ENCODE measurements at regions not wholly inside any gene's neighbourhood (a gene's known extent, or its start where the extent isn't known, plus 50 kb on each side); places are given as distances from the start of the nearest gene placed in this dataset.

GRCh38 chr5:164051745-164052144, 546.3 kb downstream of the MAT2B start:
- TF ChIP-seq GABPA (IDR thresholded peaks at IDR 0.05 in 1 of 2, conservative IDR thresholded peaks at IDR 0.05 in 1 of 2) (no peak), TAF1 (conservative IDR thresholded peaks at IDR 0.05) (no peak), REST (IDR thresholded peaks at IDR 0.05) (no peak), FOXA1 (IDR thresholded peaks at IDR 0.05) (no peak), EGR1 (IDR thresholded peaks at IDR 0.05; ENCODE audit: low read depth in 2 of 2) (no peak), ATF3 (IDR thresholded peaks at IDR 0.05) (no peak), JUND (IDR thresholded peaks at IDR 0.05) (no peak), CTCF (IDR thresholded peaks at IDR 0.05; ENCODE audit: low read depth, low read length, missing input control) (no peak), HNF4A (conservative IDR thresholded peaks at IDR 0.05) (no peak), NR2F2 (IDR thresholded peaks at IDR 0.05) (no peak), RXRA (IDR thresholded peaks at IDR 0.05) (no peak), YY1 (IDR thresholded peaks at IDR 0.05) (no peak), FOXA2 (IDR thresholded peaks at IDR 0.05) (no peak), ZBTB33 (IDR thresholded peaks at IDR 0.05) (no peak), RAD21 (IDR thresholded peaks at IDR 0.05) (no peak), HNF4G (IDR thresholded peaks at IDR 0.05) (no peak), SP1 (IDR thresholded peaks at IDR 0.05) (no peak)
- TF ChIP-seq, protein P1, sequence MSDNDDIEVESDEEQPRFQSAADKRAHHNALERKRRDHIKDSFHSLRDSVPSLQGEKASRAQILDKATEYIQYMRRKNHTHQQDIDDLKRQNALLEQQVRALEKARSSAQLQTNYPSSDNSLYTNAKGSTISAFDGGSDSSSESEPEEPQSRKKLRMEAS (IDR thresholded peaks at IDR 0.05), result no peak
- Histone ChIP-seq H3K9ac (ENCODE audit: low read depth in 1 of 2, low read length in 2 of 2) (no peak overlapping the region), H3K4me1 (ENCODE audit: control insufficient read depth in 4 of 4, insufficient read depth in 4 of 4, low read length in 3 of 4) (no peaks in the 10 kb centered on the region), H3K9me3 (ENCODE audit: control insufficient read depth in 4 of 4, low read length in 3 of 4) (no peaks in the 10 kb centered on the region), H3K27me3 (ENCODE audit: control insufficient read depth in 4 of 4, insufficient read depth in 4 of 4, low read length in 3 of 4) (no peaks in the 10 kb centered on the region), H3K27ac (ENCODE audit: low read depth in 1 of 2, low read length in 2 of 2) (no peak overlapping the region), H3K4me3 (ENCODE audit: low read depth in 1 of 3, low read length in 3 of 3) (no peak overlapping the region), H3K36me3 (ENCODE audit: control insufficient read depth in 4 of 4, insufficient read depth in 3 of 4, low read depth in 1 of 4, low read length in 3 of 4) (no peaks in the 10 kb centered on the region)
- no peak for DNase-seq (ENCODE audit: low spot score)
- WGBS, result 26% methylated on average over 1 of the region's 1 CpG

All from liver (tissue), 8 donors.